ENCODE measurements at regions not wholly inside any gene's neighbourhood (a gene's known extent, or its start where the extent isn't known, plus 50 kb on each side); places are given as distances from the start of the nearest gene placed in this dataset.

GRCh38 chr3:27623085-27623753, 98.9 kb downstream of the EOMES start:
- no peak for DNase-seq (ENCODE audit: low read depth in 1 of 2, low spot score in 2 of 2)
- Histone ChIP-seq H3K4me3 (ENCODE audit: extremely low read depth in 1 of 4, insufficient read depth in 2 of 4, low read depth in 3 of 4, low read length in 4 of 4) (no peak overlapping the region), H2BK5ac (ENCODE audit: low read depth, low read length) (no peak overlapping the region), H3K27ac (ENCODE audit: low read depth, low read length) (no peak overlapping the region), H3K9ac (replicated peaks in 1 of 4; ENCODE audit: extremely low read depth in 1 of 4, low read depth in 3 of 4, low read length in 3 of 4) (no peak overlapping the region), H3K27me3 (replicated peaks in 1 of 4; ENCODE audit: control insufficient read depth in 3 of 4, extremely low read depth in 1 of 4, insufficient read depth in 3 of 4, low read length in 3 of 4) (no peaks in the 10 kb centered on the region), H3K56ac (replicated peaks; ENCODE audit: insufficient read length, low read depth, low read length) (no peak overlapping the region), H4K20me1 (replicated peaks in 1 of 2; ENCODE audit: control insufficient read depth in 1 of 2, insufficient read depth in 2 of 2, low read length in 2 of 2) (no peaks in the 10 kb centered on the region), H2AK5ac (ENCODE audit: low read depth, low read length) (no peak overlapping the region), H3K4ac (replicated peaks; ENCODE audit: insufficient read length, low read depth, low read length) (no peak overlapping the region), H3K79me1 (ENCODE audit: low read depth, low read length) (no peaks in the 10 kb centered on the region), H3K79me2 (ENCODE audit: control insufficient read depth in 1 of 2, insufficient read depth in 2 of 2, low read length in 2 of 2) (no peaks in the 10 kb centered on the region), H3K23me2 (ENCODE audit: low read depth, low read length) (no peaks in the 10 kb centered on the region), H4K5ac (ENCODE audit: insufficient read length, low read depth, low read length) (no peak overlapping the region), H4K8ac (ENCODE audit: extremely low read depth, insufficient read depth, low read length) (no peak overlapping the region), H3K9me3 (ENCODE audit: insufficient read depth in 2 of 2, low read depth in 1 of 2, low read length in 1 of 2) (no peaks in the 10 kb centered on the region), H3K18ac (ENCODE audit: extremely low read depth, low read length) (no peak overlapping the region), H2AFZ (ENCODE audit: low read length) (no peak overlapping the region), H2BK12ac (ENCODE audit: low read depth, low read length) (no peak overlapping the region), H2BK20ac (ENCODE audit: low read length) (no peak overlapping the region), H2BK120ac (replicated peaks; ENCODE audit: low read depth, low read length) (no peak overlapping the region), H3K4me1 (replicated peaks in 1 of 4; ENCODE audit: control insufficient read depth in 3 of 4, insufficient read depth in 4 of 4, low read length in 3 of 4) (peaks cover 0 to 3% (median 0%) of the 10 kb centered on the region in 4 experiments; a peak in 2 of 7 replicates), H4K91ac (replicated peaks; ENCODE audit: insufficient read length, low read length) (no peak overlapping the region), H3K14ac (ENCODE audit: insufficient read length) (no peak overlapping the region), H3K23ac (ENCODE audit: insufficient read length) (no peak overlapping the region), H2BK15ac (ENCODE audit: low read length) (no peak overlapping the region), H3K4me2 (ENCODE audit: insufficient read depth in 1 of 2, low read depth in 2 of 2, low read length in 2 of 2) (no peak overlapping the region), H3K36me3 (ENCODE audit: control insufficient read depth in 2 of 4, insufficient read depth in 4 of 4, low read length in 3 of 4) (no peaks in the 10 kb centered on the region)
- ChIA-PET POLR2A (ENCODE audit: partially characterized antibody) (no interaction called here), CTCF (ENCODE audit: partially characterized antibody) (interaction anchor here (0.7 to 1.5 kb wide), 3 partner anchors 10 to 59 kb away, joined by 3 to 4 read pairs (median 4); no protein-coding TSS in a partner anchor)
- FAIRE-seq = no peak
- no peak for TF ChIP-seq JUND (IDR thresholded peaks at IDR 0.05; ENCODE audit: low read length)
- TF ChIP-seq E2F6 (IDR thresholded peaks at IDR 0.05) = no peak
- no peak for TF ChIP-seq CBX5 (IDR thresholded peaks at IDR 0.05; ENCODE audit: low read depth, low read length)
- TF ChIP-seq SIRT6 (IDR thresholded peaks at IDR 0.05; ENCODE audit: low read length) = no peak
- TF ChIP-seq SP4 (IDR thresholded peaks at IDR 0.05; ENCODE audit: low read length) = no peak
- TF ChIP-seq NANOG (IDR thresholded peaks at IDR 0.05; ENCODE audit: insufficient read depth, low read depth, low read length, poor library complexity, severe bottlenecking) = no peak
- TF ChIP-seq CTBP2 (IDR thresholded peaks at IDR 0.05; ENCODE audit: borderline replicate concordance, insufficient read depth, insufficient read length, low read length) = no peak
- no peak for TF ChIP-seq BACH1 (IDR thresholded peaks at IDR 0.05; ENCODE audit: low read length)
- no peak for TF ChIP-seq TAF1 (IDR thresholded peaks at IDR 0.05; ENCODE audit: low read depth, low read length)
- no peak for TF ChIP-seq YY1 (IDR thresholded peaks at IDR 0.05; ENCODE audit: low read depth, low read length)
- TF ChIP-seq, protein P1, sequence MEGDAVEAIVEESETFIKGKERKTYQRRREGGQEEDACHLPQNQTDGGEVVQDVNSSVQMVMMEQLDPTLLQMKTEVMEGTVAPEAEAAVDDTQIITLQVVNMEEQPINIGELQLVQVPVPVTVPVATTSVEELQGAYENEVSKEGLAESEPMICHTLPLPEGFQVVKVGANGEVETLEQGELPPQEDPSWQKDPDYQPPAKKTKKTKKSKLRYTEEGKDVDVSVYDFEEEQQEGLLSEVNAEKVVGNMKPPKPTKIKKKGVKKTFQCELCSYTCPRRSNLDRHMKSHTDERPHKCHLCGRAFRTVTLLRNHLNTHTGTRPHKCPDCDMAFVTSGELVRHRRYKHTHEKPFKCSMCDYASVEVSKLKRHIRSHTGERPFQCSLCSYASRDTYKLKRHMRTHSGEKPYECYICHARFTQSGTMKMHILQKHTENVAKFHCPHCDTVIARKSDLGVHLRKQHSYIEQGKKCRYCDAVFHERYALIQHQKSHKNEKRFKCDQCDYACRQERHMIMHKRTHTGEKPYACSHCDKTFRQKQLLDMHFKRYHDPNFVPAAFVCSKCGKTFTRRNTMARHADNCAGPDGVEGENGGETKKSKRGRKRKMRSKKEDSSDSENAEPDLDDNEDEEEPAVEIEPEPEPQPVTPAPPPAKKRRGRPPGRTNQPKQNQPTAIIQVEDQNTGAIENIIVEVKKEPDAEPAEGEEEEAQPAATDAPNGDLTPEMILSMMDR (IDR thresholded peaks at IDR 0.05; ENCODE audit: control extremely low read depth in 1 of 3, insufficient read depth in 1 of 3, low read depth in 1 of 3, low read length in 3 of 3) = no peak
- 82% methylated on average over 4 of the region's 4 CpGs; no CpG with 5 or more reads in 1 of the 2 experiments for WGBS, 2 experiments (ENCODE audit: extremely low coverage in 1 of 2, insufficient coverage in 1 of 2, insufficient read length in 1 of 2, insufficient replicate concordance in 2 of 2, low coverage in 1 of 2, low lambda C conversion rate in 2 of 2, missing lambda C conversion rate in 1 of 2)

Measured in H1 (cell line).